NK-92 treated with Interleukin-12 subunit alpha and Interleukin-12 subunit beta, amount 100 ng/mL, for 24 hours (cell line): ENCODE measurements at regions not wholly inside any gene's neighbourhood (a gene's known extent, or its start where the extent isn't known, plus 50 kb on each side); places are given as distances from the start of the nearest gene placed in this dataset.

Experiments
- DNase-seq: peaks from one replicate; lab custom pipeline; 2025; lab: John Stamatoyannopoulos, UW

DNA sequence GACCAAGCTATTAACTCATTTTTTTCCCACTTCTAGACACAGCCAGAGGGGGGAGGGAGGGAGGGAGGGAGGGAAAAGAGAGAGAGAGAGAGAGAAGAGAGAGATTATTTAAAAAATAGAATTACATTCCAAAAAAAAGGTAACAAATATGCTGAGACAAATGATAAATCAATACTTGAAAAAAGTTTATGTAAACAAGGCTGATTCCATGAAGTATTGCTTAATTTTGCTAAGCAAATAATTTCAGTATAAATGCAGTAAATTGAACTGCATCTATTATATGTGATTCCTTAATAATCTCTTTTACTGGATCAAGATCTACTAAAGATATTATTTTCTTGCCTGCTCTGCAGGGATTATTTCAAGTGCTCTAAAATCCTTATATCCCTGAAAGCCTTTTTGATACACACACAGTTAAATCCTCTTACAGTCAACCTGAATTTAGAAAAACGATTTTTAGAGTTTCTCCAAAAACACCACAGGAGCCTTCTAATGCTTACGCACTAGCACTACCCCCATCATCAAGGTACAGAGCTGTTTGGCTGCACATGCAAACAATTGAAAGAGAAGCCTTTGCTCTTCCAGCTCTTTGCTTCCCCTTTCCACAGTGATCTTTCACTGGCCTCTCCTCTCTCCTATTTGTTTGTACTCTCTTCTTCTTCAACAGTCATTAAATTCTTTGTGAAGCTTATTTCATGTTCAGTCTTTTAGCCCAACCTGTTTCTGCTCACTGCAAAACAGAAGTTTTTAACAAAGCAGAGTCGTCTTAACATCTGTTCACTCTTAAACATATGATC lies 426.3 kb upstream of the FAM241A start:
- no peak for DNase-seq

GRCh38 chr4:111720866-111721265 lies 424.4 kb upstream of the FAM241A start:
- no peak for DNase-seq

- DNase-seq, result no peak
Observed at GRCh38 chr4:111722213-111722720, 423.0 kb upstream of the FAM241A start.

DNA sequence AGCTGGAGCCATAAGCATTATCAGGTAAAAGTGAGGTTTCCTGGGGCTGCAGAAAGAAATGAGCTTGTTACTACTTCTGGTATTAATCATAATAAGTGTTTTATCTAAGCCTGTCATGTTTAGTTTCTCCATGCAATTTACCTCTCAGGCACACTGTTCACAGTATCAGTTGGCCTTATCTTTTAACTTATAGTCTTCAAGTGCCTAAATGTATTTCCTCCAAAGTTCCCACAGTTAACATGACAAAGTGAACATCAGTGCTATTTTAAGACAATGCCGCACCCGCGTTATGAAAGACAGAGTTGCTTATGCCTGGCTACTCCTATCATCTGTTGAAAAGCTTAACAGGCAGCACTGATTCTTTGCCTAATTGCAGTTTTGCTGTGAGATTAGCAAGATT lies 408.7 kb upstream of the FAM241A start:
- no peak for DNase-seq

- DNase-seq, result no peak
Observed at GRCh38 chr4:111744847-111745246, 400.4 kb upstream of the FAM241A start.

DNA sequence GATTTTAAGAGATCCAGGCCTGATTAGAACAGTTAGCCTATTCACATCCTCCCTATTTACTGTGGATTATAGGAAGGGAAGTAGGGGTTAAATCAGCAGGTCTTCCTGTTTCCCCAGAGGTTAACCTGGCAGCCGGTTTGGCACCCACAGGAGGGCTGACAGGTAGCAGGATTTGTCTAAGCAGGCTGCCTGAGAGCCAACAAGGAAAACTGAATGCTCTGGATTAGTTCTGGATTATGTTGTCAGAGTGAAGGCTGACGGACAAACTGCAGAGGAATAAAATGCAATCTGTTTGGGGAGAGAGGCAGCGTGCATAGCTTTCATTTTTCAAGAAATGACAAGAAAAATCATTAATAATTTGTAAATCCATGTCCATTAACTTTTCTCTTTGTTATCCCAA lies 397.1 kb upstream of the FAM241A start:
- DNase-seq, result no peak

DNA sequence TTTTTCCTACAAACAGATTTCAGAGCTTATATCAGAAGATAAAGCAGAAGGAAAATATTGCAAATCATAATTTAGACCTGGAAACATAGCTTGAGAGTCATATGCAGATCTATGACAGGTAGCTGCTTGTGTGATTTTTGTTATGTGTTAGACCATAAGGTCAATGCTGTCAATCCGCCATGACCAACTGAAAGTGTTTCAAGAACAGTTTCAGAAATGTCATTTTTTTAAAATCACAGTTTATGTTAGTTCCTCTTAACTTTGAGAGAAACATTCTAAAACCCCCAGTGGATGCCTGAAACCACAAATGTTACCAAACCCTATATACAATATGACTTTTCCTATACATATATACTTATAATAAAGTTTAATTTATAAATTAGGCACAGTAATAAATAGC lies 391.3 kb upstream of the FAM241A start:
- DNase-seq, result no peak

GRCh38 chr4:111755571-111755970 lies 389.7 kb upstream of the FAM241A start:
- DNase-seq, result no peak

GRCh38 chr4:111761531-111761930 lies 383.7 kb upstream of the FAM241A start:
- DNase-seq, result no peak

DNA sequence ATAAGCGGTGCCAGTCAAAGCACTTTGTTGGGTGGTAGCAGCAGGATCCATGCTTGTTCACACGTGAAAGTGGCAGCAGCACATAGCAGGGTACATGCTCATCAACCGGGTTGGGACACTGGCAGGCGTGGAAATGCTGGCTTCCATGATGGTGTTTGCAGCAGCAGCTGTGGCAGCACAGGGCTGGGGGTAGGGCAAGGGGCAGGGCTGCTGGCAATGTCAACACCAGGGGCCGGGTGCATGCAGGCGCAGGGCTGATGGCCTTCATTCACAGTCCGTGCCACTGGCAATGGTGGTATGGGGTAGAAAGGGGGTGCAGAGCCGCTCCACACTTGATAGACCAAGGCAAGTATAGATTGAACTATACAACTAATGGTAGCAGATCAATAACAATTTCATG lies 374.7 kb upstream of the FAM241A start:
- no peak for DNase-seq

GRCh38 chr4:111773858-111774257 lies 371.4 kb upstream of the FAM241A start:
- DNase-seq, result no peak

DNA sequence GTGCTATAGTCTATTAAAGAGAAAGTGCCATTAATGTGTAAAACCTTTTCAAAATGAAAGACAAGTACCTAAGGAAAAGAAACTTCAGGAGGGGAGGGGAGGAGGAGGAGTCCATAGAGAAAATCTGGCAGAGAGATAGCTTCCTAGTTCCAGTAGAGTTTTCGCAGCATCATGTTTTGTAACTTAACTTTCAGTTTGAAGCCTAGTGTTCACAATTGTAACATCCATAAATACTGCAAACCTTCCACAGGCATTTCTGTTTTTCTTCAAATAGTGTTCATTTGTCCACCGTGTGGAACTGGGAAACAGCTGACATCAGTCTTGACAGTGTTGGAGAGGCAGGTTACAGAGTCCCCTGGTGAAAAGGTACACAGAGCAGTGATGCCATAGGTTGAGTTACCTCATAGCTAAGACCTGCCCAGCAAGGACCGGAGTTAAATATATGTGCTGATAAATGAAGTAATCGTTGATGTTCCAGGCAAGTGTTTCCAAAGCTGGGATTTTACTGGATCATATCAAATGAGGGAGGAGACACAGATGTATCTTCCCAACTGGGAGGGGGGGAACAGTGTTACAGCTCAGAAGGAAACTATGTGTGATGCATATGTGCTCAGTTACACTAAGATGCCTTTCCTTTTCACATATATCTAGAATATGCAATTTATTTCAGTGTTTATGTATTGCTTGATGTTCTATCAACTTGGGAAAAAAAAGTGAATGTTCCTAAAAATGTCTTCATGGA lies 369.5 kb upstream of the FAM241A start:
- no peak for DNase-seq

- no peak for DNase-seq
Observed at GRCh38 chr4:111776561-111776960, 368.7 kb upstream of the FAM241A start.

- DNase-seq, result no peak
Observed at GRCh38 chr4:111778543-111778942, 366.7 kb upstream of the FAM241A start.

DNA sequence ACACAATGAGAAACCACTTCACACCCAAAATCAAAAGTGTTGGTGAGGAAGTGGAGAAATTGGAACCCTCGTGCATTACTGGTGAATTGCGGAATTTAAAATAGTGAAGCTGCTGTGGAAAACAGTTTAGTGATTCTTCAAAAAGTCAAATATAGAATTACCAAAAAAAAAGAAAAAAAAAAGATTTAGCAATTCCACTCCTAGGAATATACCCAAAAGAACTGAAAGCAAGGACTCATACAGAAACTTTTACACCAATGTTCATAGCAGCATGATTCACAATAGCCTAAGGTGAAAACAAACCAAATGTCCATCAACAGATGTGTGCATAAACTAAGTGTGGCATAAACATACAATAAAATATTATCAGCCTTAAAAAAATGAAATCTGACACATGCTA lies 364.3 kb upstream of the FAM241A start:
- DNase-seq, result no peak

GRCh38 chr4:111781611-111782010 lies 363.6 kb upstream of the FAM241A start:
- DNase-seq, result no peak

- DNase-seq, result no peak
Observed at GRCh38 chr4:111788099-111788498, 357.2 kb upstream of the FAM241A start.

- DNase-seq, result no peak
Observed at GRCh38 chr4:111789901-111790640, 355.2 kb upstream of the FAM241A start.

DNA sequence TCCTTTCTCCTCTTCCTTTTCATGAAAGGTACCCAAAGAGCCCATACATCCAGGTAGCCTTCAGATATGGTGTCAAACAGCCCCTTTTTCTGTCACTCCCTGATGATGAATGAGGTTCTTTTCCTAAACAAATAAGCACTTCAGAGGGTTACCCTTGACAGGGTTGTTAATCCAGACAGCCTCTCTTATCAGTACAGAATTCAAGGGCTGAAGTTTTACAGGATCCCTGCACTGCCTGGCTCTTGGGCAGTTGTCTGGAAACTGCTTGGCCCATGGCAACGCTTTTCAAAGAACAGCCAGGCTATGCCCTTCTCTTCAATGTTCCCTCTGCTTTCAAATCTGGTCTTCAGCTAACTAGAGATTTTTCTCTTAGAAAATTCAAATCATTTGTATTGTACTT lies 352.6 kb upstream of the FAM241A start:
- no peak for DNase-seq

DNA sequence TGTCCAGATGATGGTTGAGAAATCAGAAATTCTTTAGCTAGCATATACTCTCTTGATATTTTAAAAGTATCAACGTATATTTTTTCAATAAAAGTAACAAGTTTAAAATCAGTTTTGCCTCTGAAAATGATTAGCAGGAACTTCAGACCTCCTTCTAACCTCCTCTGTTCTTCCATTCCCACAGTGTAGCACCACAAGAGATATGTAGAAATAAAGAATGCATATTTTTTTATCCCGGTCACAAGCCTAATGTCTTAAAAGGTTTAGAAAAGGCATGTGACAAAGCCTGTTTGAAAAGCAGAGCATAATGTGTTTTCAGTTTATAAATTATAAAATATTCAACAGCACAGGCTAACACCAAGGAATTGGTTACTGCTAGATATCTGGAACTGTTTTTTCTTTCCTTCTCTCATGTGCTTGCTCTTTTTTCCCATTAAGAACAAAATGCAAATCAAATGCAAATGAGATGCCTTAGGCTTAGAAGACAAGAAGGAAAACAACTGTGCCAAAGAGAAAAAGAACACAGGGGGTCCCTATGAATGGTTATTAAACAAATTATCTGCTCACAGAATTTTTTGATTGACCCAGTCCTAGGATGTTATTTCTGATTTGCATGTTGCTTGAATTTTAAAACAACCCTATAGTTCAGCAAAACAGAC lies 351.7 kb upstream of the FAM241A start:
- no peak for DNase-seq

DNA sequence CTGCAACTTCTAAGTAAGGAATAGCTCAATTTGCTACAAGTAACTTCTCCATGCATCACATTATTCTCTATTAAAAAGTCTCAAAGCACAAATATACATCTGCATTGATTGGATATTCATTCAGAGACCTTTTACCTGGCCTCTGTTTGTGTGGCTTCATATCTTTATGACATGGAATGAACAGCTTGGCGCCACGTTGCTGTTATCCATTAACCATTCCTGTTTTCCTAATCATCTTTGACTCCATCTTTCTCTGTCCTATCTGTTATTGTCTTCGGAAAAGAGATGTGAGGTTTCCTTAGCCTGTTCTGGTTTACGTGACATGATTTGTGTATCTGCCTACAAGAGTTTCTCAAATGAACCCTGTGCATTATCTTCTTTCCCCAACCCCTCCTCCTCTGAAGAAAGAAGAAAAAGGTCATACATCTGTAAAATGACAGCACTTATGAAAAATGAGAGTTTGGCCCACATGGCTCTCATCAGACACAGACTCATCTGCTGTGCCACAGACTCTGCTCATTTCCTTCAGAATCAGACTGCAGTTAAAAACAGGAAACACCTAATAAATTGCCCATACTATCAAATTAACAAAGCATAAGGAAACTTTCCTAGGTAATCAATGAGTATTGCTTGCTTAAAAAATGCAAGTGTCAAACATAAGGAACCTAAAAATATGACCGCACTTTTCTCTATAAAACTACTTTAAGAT lies 347.6 kb upstream of the FAM241A start:
- DNase-seq, result no peak
